GM21528 (cell line): ENCODE measurements at regions not wholly inside any gene's neighbourhood (a gene's known extent, or its start where the extent isn't known, plus 50 kb on each side); places are given as distances from the start of the nearest gene placed in this dataset.
A peak's percentile ranks its signal among the peaks of the same experiment; 100 is the strongest.

Source experiments
- ATAC-seq: cut with Tn5 transposase; IDR thresholded peaks from one replicate; pipeline ENCODE4 v1.9.1; 2021; ENCODE audit warnings: mild to moderate bottlenecking, moderate library complexity; ENCODE audit not compliant: unreplicated experiment, low FRiP score

DNA sequence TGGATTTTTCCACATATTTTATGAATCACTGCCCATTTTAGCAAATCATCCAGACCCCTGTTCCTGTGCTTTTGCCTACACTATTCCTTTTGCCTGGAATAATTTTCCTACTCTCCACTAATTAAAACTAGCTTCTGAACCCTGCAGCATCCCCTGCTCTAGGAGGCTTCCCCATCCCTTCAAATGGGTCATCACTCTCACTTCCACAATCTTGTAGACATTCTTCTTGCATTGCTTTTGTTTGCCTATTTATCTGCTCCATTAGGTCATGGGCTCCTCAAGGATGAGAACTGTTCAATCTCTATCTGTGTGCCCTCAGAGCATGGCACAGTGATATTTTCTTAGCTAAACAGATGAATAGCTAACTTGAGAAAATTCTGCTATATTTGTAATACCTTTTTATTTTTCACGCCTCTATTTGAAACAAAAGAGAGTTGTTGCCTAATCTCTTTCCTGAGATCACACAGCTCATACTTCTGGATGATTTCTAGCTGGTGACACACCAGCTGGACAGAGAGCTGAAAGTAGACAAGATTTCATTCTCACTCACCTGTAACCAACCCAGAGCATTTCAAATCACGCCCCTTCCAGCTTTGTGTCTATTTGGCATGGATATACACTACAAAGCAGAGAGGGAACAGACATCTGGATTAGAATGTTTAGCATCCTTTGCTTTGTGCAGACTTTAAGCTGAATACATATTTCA lies 466.0 kb downstream of the FOXO1 start:
- ATAC-seq = no peak

GRCh38 chr13:40204246-40204645 lies 462.2 kb downstream of the FOXO1 start:
- no peak for ATAC-seq

GRCh38 chr13:40205771-40206240 lies 460.6 kb downstream of the FOXO1 start:
- ATAC-seq = no peak

DNA sequence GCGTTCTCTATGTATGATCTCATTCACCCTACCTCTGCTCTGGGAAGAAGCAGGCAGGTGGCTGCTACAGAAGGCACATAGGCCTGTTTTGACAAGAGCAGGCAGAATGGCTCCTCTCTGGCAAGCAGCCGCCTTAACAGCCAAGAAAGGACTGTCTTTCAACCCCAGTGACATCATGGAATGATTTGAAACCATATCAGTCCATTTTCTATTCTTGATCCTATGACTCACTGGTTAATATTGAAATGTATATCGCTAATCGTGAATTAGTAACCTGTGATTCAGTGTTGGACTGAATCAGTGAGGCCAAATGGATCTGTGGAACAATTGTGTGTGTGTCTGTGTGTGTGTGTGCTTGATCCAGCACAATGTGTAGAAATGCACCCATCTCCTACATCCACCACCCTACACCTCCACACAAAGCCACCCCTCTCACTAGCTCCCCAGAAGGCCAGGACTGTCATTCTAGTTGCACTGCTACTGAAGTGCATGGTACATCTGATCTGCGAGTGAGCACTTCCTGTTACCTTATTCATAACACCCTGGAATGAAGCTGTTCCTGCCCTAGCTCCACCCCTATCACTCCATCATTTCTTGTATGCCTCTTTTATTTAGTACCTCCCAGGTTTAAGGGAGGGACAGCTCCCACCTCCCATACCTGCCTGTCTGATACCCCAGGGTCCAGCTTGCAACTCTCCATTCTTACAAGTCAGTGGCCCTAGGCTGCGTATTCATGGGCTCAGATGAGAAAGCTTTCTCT lies 460.0 kb downstream of the FOXO1 start:
- peak; percentile 60 for ATAC-seq

- ATAC-seq = peak; percentile 63
These were observed 459.4 kb downstream of the FOXO1 start for GRCh38 chr13:40207001-40207478.

DNA sequence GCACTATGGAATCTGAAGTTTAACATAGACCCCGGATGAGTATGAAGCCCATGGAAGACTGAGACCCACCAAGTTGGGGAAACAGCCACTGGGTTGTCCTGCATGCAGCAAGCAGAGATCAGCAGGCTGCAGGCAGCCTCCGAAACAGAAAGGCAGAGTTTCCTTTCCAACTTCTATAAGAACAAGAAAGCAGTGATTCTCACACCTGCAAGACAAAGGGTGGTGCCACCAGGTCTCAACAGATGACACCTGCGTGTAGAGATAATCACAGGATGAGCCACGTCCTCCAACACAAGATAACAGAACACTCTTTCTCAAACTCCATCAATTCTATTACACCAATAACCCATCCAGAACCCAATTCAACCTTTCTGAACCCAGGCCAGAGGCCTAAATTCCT lies 457.9 kb downstream of the FOXO1 start:
- ATAC-seq = peak; percentile 45

DNA sequence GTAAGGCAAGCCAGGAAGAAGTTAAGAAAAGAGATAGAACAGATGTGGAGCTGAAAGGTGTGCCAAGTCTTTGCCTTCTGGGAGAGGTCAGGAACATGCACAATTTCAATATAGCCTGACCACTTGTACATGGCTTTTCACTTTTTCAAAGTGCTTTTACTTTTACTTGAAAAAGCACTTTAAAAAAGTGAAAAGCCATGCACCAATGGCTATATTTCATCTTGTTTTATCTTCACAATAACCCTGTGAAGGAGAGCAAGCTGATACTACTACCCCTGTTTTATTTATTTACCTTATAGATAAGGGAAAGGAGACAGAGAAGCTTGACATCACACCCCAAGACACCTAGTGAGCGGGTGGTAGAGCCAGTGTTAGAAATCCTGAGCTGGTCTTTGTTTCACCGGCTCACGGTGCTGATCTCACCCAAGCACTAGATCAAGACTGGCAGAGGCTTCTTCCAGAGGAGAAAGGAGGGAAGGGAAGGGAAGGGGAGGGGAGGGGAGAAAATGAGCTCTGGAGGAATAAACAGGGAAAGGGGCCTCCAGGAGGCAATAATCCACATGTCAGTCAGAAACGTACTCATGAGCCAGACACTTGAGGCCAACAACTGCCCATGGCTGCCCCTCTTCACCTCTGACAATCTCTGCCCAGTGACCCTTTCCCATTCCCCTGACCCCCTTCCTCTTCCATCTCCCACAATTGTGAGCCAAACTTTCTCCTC lies 455.4 kb downstream of the FOXO1 start:
- no peak for ATAC-seq

DNA sequence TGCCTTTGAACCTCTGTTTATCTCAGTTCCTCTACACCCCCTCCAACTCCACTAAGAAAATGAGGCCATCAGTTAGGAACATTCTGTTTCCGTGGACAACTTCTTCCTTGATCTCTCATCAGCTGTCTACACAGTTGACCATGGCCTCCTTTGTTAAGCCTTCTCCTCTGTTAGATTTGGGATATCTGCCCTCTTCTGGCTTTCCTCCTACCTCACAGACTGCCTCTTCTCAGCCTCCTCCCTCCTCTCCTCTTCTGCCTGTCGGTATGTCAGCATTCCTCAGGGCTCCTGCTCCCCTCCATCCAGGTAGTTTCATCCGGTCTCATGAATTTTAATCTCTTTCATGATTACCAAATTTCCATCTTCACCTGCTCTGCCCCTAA lies 454.9 kb downstream of the FOXO1 start:
- no peak for ATAC-seq

GRCh38 chr13:40213779-40214178 lies 452.7 kb downstream of the FOXO1 start:
- no peak for ATAC-seq

GRCh38 chr13:40215311-40215710 lies 451.1 kb downstream of the FOXO1 start:
- ATAC-seq = no peak

DNA sequence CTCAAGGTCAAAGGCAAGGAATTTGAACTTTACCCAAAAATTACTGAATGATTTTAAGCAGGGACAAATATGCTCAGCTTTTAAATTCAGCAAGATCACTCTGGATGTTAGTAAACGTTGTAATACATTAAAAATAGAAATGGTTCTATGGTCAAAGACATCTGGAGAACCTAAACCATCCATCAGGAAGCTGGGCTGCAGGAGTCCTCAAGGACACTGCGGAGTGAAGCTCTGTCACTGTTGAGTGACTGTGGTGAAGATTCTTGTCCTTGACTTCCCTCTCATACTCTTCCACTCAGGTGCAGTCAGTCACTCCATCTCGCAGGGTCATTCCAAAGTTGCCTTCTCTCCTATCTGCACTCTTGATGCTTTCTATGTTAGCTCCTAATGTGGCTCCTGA lies 450.7 kb downstream of the FOXO1 start:
- no peak for ATAC-seq

DNA sequence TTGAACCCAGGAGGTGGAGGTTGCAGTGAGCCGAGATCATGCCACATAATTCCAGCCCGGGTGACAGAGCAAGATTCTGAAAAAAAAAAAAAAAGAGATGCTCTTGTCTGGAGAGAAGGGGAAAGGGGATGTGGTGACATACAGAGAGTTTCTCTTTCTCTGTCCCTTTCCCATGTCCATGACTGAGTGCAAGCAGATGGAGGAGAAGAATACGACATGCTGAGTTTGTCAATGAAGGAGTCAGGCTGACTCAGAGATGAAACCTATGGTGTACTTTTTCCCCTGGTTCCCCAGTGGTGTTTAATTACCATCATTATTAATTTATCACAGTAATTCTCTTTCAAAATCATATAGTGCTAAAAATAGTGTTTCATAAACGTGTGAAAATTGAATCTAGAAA lies 448.8 kb downstream of the FOXO1 start:
- ATAC-seq = no peak

DNA sequence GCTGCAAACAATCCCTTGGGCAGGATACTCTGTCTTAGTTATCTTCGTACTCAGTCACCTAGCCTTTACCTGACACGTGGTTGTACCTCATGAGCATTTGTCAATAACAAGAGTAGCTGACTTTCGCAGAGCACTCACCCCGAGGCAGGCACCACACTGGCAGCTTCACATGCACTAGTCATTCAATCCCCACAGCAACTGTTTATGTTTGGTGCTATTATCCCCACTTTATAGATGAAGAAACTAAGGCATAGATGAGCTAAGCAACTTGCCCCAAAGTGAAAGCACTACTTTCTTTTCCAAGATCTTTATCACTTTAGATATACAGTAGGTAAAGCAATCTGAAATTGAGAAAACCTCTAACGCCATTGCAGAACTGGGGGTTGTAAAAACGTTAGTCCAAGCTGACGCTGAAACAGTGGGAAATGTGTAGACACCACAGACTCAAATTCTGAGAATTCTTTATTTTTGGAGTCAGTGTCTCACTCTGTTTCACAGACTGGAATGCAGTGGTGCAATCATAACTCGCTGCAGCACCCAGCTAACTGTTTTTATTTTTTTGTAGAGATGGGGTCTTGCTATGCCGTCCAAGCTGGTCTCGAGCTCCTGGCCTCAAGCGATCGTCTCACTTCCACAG lies 446.0 kb downstream of the FOXO1 start:
- ATAC-seq = no peak

DNA sequence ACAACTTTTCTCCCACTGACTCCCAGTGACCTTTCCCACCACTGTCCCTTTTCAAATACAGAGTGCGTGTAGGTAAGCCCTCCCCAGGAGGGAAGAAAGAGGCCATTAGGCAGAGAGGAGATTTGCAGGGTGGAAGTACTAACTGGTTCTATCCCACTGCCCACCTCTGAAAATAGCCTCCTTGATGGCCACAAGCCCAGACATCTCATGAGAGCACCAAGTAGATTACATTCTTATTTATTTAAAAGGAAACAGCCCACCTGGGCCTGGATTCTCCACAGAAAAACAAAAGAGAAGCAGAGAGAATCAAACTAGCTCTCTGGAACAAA lies 445.3 kb downstream of the FOXO1 start:
- ATAC-seq = no peak

DNA sequence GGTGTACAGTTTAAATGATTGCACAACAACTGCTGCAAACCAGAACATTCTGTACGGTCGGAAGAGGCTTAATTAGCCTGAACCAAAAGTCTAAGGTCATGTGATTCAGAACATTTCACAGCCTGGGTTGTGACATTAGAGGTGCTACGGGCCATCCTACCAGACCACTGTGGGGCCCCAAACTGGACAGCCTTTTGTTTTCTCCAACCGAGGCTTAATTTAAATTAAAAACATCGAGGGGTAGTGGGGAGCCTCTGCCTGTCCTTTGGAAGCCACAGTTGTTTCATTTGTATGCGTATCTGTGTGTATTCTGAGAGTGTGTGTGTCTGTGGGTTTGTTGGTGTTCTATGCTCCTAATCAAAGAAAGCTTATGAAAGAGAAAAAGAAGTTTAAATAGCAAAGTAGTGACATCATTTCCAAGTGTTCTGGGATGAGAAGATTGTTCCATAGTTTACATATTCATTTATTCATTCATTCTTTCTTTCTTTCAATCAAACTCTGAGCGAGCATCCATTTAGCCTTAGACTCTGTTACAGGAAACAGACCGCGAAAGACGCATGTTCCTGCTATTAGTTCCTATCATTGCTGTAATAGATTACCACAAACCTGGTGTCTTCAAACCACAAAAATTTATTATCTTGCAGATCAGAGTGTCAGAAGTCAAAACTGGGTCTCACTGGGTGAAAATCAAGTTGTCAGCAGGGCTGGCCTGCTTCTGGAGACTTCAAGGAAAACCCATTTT lies 444.8 kb downstream of the FOXO1 start:
- no peak for ATAC-seq

- ATAC-seq = no peak
These were observed 442.9 kb downstream of the FOXO1 start for GRCh38 chr13:40223585-40223984.

DNA sequence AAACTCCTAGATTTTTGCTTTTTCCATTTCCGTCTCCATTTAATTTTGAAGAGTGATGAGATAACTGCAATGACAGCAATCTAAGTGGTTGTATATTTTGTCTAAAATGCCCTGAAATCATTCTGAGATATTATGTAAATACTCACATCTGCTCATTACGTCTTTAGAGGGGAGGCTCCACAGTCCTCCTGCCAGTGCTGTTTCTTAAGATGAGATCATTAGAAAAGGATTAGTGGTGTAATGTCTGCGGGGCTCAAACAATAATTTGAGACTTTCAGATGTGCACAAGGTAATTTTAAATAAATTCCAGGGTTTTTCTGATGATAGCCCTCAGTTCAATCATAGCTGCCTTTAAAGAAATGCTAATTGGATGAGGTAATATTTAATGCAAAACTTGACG lies 437.9 kb downstream of the FOXO1 start:
- no peak for ATAC-seq

GRCh38 chr13:40228990-40229389 lies 437.5 kb downstream of the FOXO1 start:
- no peak for ATAC-seq

- ATAC-seq = no peak
These were observed 435.6 kb downstream of the FOXO1 start for GRCh38 chr13:40230833-40231266.

GRCh38 chr13:40231311-40231710 lies 435.1 kb downstream of the FOXO1 start:
- ATAC-seq = no peak
